ENCODE measurements at regions not wholly inside any gene's neighbourhood (a gene's known extent, or its start where the extent isn't known, plus 50 kb on each side); places are given as distances from the start of the nearest gene placed in this dataset.

DNA sequence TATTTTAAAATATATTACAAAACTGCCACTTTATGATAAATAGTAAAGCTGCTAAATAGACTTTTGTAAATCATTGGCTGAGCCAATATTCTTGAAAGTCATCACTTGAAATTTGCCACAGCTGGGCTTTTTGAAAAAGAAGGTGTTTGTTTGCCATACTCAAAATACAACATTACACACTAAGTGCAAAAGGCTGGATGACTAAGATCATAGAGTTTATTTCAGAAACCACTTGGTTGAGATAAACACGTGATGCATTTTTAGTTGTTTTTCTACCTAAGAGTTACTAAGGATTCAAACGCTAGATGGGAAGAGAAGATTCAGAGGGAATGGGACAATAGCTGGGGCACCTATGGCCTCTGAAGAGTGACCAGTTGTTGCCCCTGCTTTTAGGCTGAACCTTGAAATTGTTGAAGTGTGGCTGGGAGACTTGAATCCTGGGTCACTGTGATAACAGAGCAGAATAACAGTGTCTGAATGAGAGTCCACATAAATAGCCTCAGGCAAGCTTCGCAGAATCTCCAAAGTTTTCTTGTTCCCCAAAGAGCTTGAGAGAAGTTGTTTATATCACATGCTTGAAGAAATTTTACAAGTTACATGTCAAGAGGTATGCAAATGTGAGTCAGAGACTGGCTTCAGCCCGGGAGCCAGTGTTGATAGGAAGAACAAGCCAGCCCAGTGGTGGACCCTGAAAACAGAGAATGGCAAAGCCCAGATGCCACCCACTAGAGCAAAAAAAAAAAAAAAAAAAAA, 409.8 kb downstream of the GPD2 start:
- ChIA-PET CTCF (no interaction called here), POLR2A (no interaction called here)
- Histone ChIP-seq H3K4me3 (ENCODE audit: control extremely low read depth in 1 of 5, extremely low read depth in 1 of 5, insufficient read depth in 1 of 5, low read depth in 2 of 5, low read length in 4 of 5) (no peak overlapping the region), H3K36me3 (replicated peaks in 1 of 2; ENCODE audit: control extremely low read depth in 1 of 2, control insufficient read depth in 1 of 2, extremely low read depth in 1 of 2, insufficient read depth in 2 of 2, low read length in 1 of 2) (no peaks in the 10 kb centered on the region), H3K79me2 (ENCODE audit: control insufficient read depth, insufficient read depth, low read length) (no peaks in the 10 kb centered on the region), H3K27me3 (replicated peaks in 1 of 4; ENCODE audit: control extremely low read depth in 1 of 4, control insufficient read depth in 3 of 4, insufficient read depth in 4 of 4, low read length in 3 of 4) (no peaks in the 10 kb centered on the region), H3K27ac (ENCODE audit: low read length in 2 of 2) (no peak overlapping the region), H2AFZ (ENCODE audit: insufficient read depth, low read depth, low read length, poor library complexity, severe bottlenecking) (no peak overlapping the region), H3K4me1 (ENCODE audit: control insufficient read depth in 2 of 2, insufficient read depth in 2 of 2, low read length in 2 of 2) (no peaks in the 10 kb centered on the region), H3K9ac (ENCODE audit: low read length) (no peak overlapping the region), H3K9me3 (ENCODE audit: control extremely low read depth in 1 of 3, control insufficient read depth in 2 of 3, insufficient read depth in 1 of 3, low read length in 2 of 3) (no peaks in the 10 kb centered on the region), H4K20me1 (ENCODE audit: control insufficient read depth, insufficient read depth, low read length, poor library complexity, severe bottlenecking) (no peaks in the 10 kb centered on the region), H3K4me2 (replicated peaks; ENCODE audit: low read depth, low read length, poor library complexity, severe bottlenecking) (no peak overlapping the region)
- H3K4me1 Mint-ChIP-seq: no peaks in the 10 kb centered on the region
- no peak overlapping the region for H3K27ac Mint-ChIP-seq
- no peaks in the 10 kb centered on the region for H3K9me3 Mint-ChIP-seq (ENCODE audit: insufficient read depth)
- DNase-seq (no peak), ATAC-seq (ENCODE audit: low read depth) (no peak)
- intact Hi-C loops (cut with micrococcal nuclease): no loop called here
- H3K4me3 Mint-ChIP-seq: no peak overlapping the region
- WGBS (ENCODE audit: insufficient coverage): 54% methylated on average over 3 of the region's 4 CpGs
- TF ChIP-seq EZH2 (IDR thresholded peaks at IDR 0.05; ENCODE audit: borderline replicate concordance, insufficient read depth, low read depth, low read length, poor library complexity, severe bottlenecking): no peak
- no peaks in the 10 kb centered on the region for H3K27me3 Mint-ChIP-seq

DNA sequence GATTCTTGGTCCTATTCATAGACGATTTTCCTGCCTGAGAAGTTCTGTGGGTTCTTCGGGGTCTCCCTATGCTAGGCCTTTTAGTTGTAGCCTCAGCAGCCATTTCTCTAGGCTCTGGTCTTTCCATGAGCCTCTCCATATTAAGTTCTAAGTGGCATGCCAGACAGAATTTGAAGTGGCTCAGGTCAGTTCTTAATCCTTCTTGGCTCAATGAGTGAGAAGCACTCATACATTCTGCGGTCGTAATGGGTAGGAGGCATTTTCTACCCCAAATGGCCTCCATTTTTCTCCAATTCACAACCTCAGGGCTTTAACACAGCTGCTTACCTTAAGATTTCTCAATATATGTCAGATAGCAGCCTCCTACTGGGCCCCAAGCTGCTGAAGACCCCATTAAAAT, 405.3 kb upstream of the GALNT5 start:
- no peak overlapping the region for H3K4me3 ChIP-seq (ENCODE audit: control extremely low read depth in 1 of 5, extremely low read depth in 1 of 5, insufficient read depth in 1 of 5, low read depth in 2 of 5, low read length in 4 of 5)
- DNase-seq (no peak), ATAC-seq (ENCODE audit: low read depth) (no peak)
- no peak overlapping the region for H3K4me2 ChIP-seq (replicated peaks; ENCODE audit: low read depth, low read length, poor library complexity, severe bottlenecking)
- ChIA-PET CTCF (no interaction called here), POLR2A (no interaction called here)
- Mint-ChIP-seq H3K4me3 (no peak overlapping the region), H3K27ac (no peak overlapping the region), H3K27me3 (no peaks in the 10 kb centered on the region), H3K9me3 (ENCODE audit: insufficient read depth) (no peaks in the 10 kb centered on the region), H3K4me1 (no peaks in the 10 kb centered on the region)
- no peaks in the 10 kb centered on the region for H3K9me3 ChIP-seq (ENCODE audit: control extremely low read depth in 1 of 3, control insufficient read depth in 2 of 3, insufficient read depth in 1 of 3, low read length in 2 of 3)
- H2AFZ ChIP-seq (ENCODE audit: insufficient read depth, low read depth, low read length, poor library complexity, severe bottlenecking): no peak overlapping the region
- TF ChIP-seq EZH2 (IDR thresholded peaks at IDR 0.05; ENCODE audit: borderline replicate concordance, insufficient read depth, low read depth, low read length, poor library complexity, severe bottlenecking): no peak
- TF ChIP-seq, protein P1, sequence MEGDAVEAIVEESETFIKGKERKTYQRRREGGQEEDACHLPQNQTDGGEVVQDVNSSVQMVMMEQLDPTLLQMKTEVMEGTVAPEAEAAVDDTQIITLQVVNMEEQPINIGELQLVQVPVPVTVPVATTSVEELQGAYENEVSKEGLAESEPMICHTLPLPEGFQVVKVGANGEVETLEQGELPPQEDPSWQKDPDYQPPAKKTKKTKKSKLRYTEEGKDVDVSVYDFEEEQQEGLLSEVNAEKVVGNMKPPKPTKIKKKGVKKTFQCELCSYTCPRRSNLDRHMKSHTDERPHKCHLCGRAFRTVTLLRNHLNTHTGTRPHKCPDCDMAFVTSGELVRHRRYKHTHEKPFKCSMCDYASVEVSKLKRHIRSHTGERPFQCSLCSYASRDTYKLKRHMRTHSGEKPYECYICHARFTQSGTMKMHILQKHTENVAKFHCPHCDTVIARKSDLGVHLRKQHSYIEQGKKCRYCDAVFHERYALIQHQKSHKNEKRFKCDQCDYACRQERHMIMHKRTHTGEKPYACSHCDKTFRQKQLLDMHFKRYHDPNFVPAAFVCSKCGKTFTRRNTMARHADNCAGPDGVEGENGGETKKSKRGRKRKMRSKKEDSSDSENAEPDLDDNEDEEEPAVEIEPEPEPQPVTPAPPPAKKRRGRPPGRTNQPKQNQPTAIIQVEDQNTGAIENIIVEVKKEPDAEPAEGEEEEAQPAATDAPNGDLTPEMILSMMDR (IDR thresholded peaks at IDR 0.05): no peak
- intact Hi-C loops (cut with micrococcal nuclease): no loop called here
- H3K9ac ChIP-seq (ENCODE audit: low read length): no peak overlapping the region
- no peaks in the 10 kb centered on the region for H3K79me2 ChIP-seq (ENCODE audit: control insufficient read depth, insufficient read depth, low read length)
- H4K20me1 ChIP-seq (ENCODE audit: control insufficient read depth, insufficient read depth, low read length, poor library complexity, severe bottlenecking): no peaks in the 10 kb centered on the region
- H3K36me3 ChIP-seq (replicated peaks in 1 of 2; ENCODE audit: control extremely low read depth in 1 of 2, control insufficient read depth in 1 of 2, extremely low read depth in 1 of 2, insufficient read depth in 2 of 2, low read length in 1 of 2): no peaks in the 10 kb centered on the region
- no peak overlapping the region for H3K27ac ChIP-seq (ENCODE audit: low read length in 2 of 2)
- H3K4me1 ChIP-seq (ENCODE audit: control insufficient read depth in 2 of 2, insufficient read depth in 2 of 2, low read length in 2 of 2): no peaks in the 10 kb centered on the region
- WGBS (ENCODE audit: insufficient coverage): 82% methylated on average over 4 of the region's 4 CpGs
- no peaks in the 10 kb centered on the region for H3K27me3 ChIP-seq (replicated peaks in 1 of 4; ENCODE audit: control extremely low read depth in 1 of 4, control insufficient read depth in 3 of 4, insufficient read depth in 4 of 4, low read length in 3 of 4)

Measured in B cell (primary cell).